GM19043 (cell line): ENCODE measurements at regions not wholly inside any gene's neighbourhood (a gene's known extent, or its start where the extent isn't known, plus 50 kb on each side); places are given as distances from the start of the nearest gene placed in this dataset.

Experiments
- ATAC-seq: cut with Tn5 transposase; IDR thresholded peaks from one replicate; pipeline ENCODE4 v1.9.1; 2021; ENCODE audit warnings: low read depth; ENCODE audit not compliant: unreplicated experiment

GRCh38 chr14:32018391-32019092 is 58.6 kb upstream of the ARHGAP5 start:
- ATAC-seq = no peak

- ATAC-seq = no peak
Observed at GRCh38 chr14:32019276-32019675, 57.8 kb upstream of the ARHGAP5 start.

GRCh38 chr14:32020882-32021281 is 56.2 kb upstream of the ARHGAP5 start:
- ATAC-seq = no peak

- ATAC-seq = no peak
Observed at GRCh38 chr14:32021341-32021740, 55.8 kb upstream of the ARHGAP5 start.

GRCh38 chr14:32022525-32022924 is 54.6 kb upstream of the ARHGAP5 start:
- ATAC-seq = no peak

- no peak for ATAC-seq
Observed at GRCh38 chr14:32022938-32023466, 54.1 kb upstream of the ARHGAP5 start.

DNA sequence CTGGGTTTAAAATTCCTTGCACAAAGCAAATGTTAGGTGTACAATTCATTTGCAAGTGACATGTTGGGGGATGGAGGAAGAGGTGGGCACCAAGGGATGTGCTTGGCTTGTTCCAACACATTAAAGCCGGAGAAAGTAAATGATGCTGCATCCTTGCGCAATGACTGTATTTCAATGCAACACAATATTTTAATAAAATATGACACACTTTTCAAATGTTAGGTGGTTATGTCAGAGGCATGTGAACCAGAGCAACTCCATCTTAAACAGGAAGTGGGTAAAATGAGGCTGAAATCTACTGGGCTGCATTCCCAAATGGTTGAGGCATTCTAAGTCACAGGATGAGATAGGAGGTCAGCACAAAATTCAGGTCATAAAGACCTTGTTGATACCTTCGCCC is 53.6 kb upstream of the ARHGAP5 start:
- no peak for ATAC-seq

GRCh38 chr14:32027255-32027939 is 49.7 kb upstream of the ARHGAP5 start:
- ATAC-seq = no peak
